ENCODE measurements at regions not wholly inside any gene's neighbourhood (a gene's known extent, or its start where the extent isn't known, plus 50 kb on each side); places are given as distances from the start of the nearest gene placed in this dataset.
"Not testable (repeated sequence)": the region's sequence is repeated elsewhere in the genome, so short reads cannot be mapped to it uniquely, and the experiment has no call there.

GRCh38 chr6:118706702-118707101, 55.3 kb upstream of the CEP85L start:
- Histone ChIP-seq H3K4me1 (peaks cover 42% of the 10 kb centered on the region), H3K27me3 (ENCODE audit: low read depth) (no peaks in the 10 kb centered on the region), H3K9me3 (no peaks in the 10 kb centered on the region), H3K36me3 (no peaks in the 10 kb centered on the region), H3K4me3 (no peak overlapping the region), H3K27ac (no peak overlapping the region)
- TF ChIP-seq, protein P1, sequence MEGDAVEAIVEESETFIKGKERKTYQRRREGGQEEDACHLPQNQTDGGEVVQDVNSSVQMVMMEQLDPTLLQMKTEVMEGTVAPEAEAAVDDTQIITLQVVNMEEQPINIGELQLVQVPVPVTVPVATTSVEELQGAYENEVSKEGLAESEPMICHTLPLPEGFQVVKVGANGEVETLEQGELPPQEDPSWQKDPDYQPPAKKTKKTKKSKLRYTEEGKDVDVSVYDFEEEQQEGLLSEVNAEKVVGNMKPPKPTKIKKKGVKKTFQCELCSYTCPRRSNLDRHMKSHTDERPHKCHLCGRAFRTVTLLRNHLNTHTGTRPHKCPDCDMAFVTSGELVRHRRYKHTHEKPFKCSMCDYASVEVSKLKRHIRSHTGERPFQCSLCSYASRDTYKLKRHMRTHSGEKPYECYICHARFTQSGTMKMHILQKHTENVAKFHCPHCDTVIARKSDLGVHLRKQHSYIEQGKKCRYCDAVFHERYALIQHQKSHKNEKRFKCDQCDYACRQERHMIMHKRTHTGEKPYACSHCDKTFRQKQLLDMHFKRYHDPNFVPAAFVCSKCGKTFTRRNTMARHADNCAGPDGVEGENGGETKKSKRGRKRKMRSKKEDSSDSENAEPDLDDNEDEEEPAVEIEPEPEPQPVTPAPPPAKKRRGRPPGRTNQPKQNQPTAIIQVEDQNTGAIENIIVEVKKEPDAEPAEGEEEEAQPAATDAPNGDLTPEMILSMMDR (IDR thresholded peaks at IDR 0.05), result no peak
- intact Hi-C loops (cut with DNase I), result no loop called here
- DNase-seq (no peak), ATAC-seq (no peak)

DNA sequence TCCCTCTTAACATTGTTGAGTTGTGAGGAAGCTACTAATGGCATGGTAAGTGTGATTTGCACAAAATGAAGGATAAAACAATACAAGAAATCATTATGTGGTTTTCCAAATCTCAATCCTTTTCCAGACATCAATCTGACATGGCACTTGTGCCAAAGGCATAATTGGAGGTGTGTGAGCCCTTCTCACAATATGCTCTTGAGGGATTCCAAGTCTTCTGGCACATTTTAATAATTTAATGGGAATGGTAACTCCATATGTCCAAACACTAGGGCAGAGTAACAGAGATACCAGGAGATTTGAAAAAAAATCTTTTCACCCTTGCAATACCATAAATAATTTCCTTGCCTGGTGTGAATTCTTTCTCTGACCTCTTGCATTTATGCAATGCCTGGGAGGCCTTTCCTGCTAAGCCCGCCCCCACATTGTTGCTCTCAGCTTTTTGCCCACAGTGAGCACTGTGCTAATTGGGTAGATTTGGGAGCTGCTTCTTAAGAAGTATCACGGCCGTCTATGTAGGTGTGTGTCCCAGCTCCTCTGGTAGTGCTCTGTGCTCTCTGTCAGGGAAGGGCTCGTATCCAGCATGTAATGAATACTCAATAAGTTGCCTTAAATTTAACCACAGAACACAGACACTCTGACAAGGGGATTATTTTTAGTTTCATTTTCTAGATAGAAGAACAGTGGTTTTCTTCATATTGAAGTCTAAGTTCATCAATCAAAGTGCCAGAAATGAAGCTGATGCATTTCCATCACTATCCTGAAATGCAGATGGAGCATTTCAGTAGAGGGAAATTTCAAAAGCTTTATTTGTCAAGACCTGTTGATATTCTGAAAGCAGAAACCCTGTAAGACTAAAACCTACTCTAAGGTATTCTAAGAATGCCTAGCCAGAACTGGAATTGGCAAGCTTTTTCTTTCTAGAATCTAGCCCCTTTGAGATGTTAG, 54.4 kb upstream of the CEP85L start:
- Histone ChIP-seq H3K27ac (peak overlapping the region; percentile 25), H3K36me3 (no peaks in the 10 kb centered on the region), H3K9me3 (no peaks in the 10 kb centered on the region), H3K4me3 (peak overlapping the region; percentile 12), H3K27me3 (ENCODE audit: low read depth) (no peaks in the 10 kb centered on the region), H3K4me1 (peaks cover 42% of the 10 kb centered on the region)
- DNase-seq (no peak), ATAC-seq (no peak)
- intact Hi-C loops (cut with DNase I), result no loop called here
- TF ChIP-seq, protein P1 (IDR thresholded peaks at IDR 0.05), result no peak

DNA sequence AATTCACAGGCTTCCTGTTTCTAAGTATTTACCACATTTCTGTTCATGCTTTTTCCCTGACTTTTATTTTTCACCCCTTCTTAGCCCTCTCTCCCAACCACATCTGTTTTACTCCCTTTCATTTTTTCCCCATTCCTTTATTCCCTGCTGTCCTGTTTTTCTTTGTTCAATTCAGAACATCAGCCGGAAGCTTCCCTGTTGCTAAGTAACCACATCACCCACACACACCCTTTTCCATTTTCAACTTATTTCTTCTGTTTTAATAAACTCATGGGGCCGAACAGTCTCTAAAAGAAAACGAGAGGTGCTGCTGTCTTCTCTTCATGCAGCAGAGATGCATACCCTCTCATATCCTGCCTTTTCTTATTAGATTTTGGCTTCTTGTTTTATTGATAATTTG, 53.5 kb upstream of the CEP85L start:
- Histone ChIP-seq H3K4me3 (no peak overlapping the region), H3K9me3 (no peaks in the 10 kb centered on the region), H3K4me1 (peaks cover 36% of the 10 kb centered on the region), H3K27ac (no peak overlapping the region), H3K27me3 (ENCODE audit: low read depth) (no peaks in the 10 kb centered on the region), H3K36me3 (no peaks in the 10 kb centered on the region)
- ATAC-seq (no peak), DNase-seq (no peak)
- intact Hi-C loops (cut with DNase I), result no loop called here
- TF ChIP-seq, protein P1 (IDR thresholded peaks at IDR 0.05), result no peak

- intact Hi-C loops (cut with DNase I); H3K36me3 ChIP-seq; H3K27ac ChIP-seq; H3K27me3 ChIP-seq (ENCODE audit: low read depth); ATAC-seq; DNase-seq; H3K4me3 ChIP-seq; H3K9me3 ChIP-seq: not testable (repeated sequence)
- peaks cover 12% of the 10 kb centered on the region for H3K4me1 ChIP-seq
Observed at GRCh38 chr6:118701260-118701659, 49.9 kb upstream of the CEP85L start.

All from lower lobe of right lung (tissue), 2 donors.